HepG2 (cell line): ENCODE measurements at regions not wholly inside any gene's neighbourhood (a gene's known extent, or its start where the extent isn't known, plus 50 kb on each side); places are given as distances from the start of the nearest gene placed in this dataset.

Experiments used
- ATAC-seq: fragments of 200-7000 bp; cut with Tn5 transposase; 3 replicates; pipeline ENCODE4 v1.9.1; 2020; ENCODE audit warnings: mild to moderate bottlenecking, moderate library complexity
- BruUV-seq: library from RNA; stranded (reverse); fragments of 400-500 nt; replicated peaks from 2 replicates; lab custom pipeline; 2021; lab: Mats Ljungman, UMichigan
- CTCF ChIA-PET: fragments of 300-600 bp; formaldehyde crosslinking; extraction: SDS; loops from one replicate; lab custom pipeline; 2021; ENCODE audit warnings: low total read pairs, inconsistent platforms, low intra/inter-chr PET ratio; lab: Yijun Ruan, JAX
- POLR2A ChIA-PET: fragments of 350-600 bp; sonication (Branson Sonifier 250); formaldehyde crosslinking; loops from one replicate; lab custom pipeline; 2020; ENCODE audit warnings: antibody characterized with exemption, inconsistent platforms; lab: Yijun Ruan, JAX
- DNase-seq: peaks from one replicate; pipeline ENCODE4 v3.0.0-alpha.2; 2015; ENCODE audit warnings: low spot score
- FAIRE-seq: peaks from 3 replicates; lab custom pipeline; 2011; peaks lifted over from hg19 to GRCh38; lab: Jason Lieb, UNC
- H2AFZ ChIP-seq: one replicate; pipeline ENCODE4 v1.6.1; 2011; ENCODE audit warnings: low read length, inconsistent platforms
- H3K27ac ChIP-seq: fragments of 300-600 bp; 3 replicates; pipeline ENCODE4 v1.8.0; 2011; ENCODE audit warnings: mixed run types, mild to moderate bottlenecking, mixed read lengths, low read length, inconsistent platforms; ENCODE audit not compliant: insufficient read depth; ENCODE audit errors: extremely low read length
- H3K27me3 ChIP-seq, 2 experiments: fragments of 200-600 bp in 1 of 2; 2 replicates in 1 of 2; 3 replicates in 1 of 2; pipeline versions ENCODE4 v1.6.0 to v1.8.0; 2011; ENCODE audit warnings: low read length in 2 of 2, mild to moderate bottlenecking in 2 of 2, moderate library complexity in 2 of 2, inconsistent platforms in 1 of 2; ENCODE audit not compliant: insufficient read depth in 2 of 2, control insufficient read depth in 1 of 2
- H3K36me3 ChIP-seq, 2 experiments: fragments of 200-600 bp in 1 of 2; replicated peaks in 1 of 2; 2 replicates in 1 of 2; 3 replicates in 1 of 2; pipeline versions ENCODE4 v1.5.1 to v1.8.0; 2011; ENCODE audit warnings: low read length in 2 of 2, inconsistent platforms in 1 of 2; ENCODE audit not compliant: insufficient read depth in 2 of 2, control insufficient read depth in 1 of 2
- H3K4me1 ChIP-seq: 2 replicates; pipeline ENCODE4 v1.5.1; 2012; ENCODE audit warnings: low read length, inconsistent platforms; ENCODE audit not compliant: insufficient read depth
- H3K4me2 ChIP-seq: 2 replicates; pipeline ENCODE4 v1.6.0; 2011; ENCODE audit warnings: low read depth, low read length, inconsistent platforms
- H3K4me3 ChIP-seq, 3 experiments: fragments of 200-600 bp in 1 of 3; sonication (generic), shearing (Covaris generic) in 1 of 3; replicated peaks in 1 of 3; 2 replicates each; pipeline ENCODE4 v1.5.1; 2011 to 2016; ENCODE audit warnings: low read length in 3 of 3, inconsistent platforms in 2 of 3, low read depth in 2 of 3, mild to moderate bottlenecking in 2 of 3, control low read depth in 1 of 3, mixed read lengths in 1 of 3; ENCODE audit not compliant: insufficient read depth in 1 of 3
- H3K79me2 ChIP-seq: one replicate; pipeline ENCODE4 v1.6.1; 2011; ENCODE audit warnings: low read length, inconsistent platforms; ENCODE audit not compliant: insufficient read depth
- H3K9ac ChIP-seq: 2 replicates; pipeline ENCODE4 v1.6.0; 2011; ENCODE audit warnings: mild to moderate bottlenecking, low read depth, low read length, inconsistent platforms; ENCODE audit not compliant: insufficient read depth
- H3K9me3 ChIP-seq: 2 replicates; pipeline ENCODE4 v1.5.1; 2012; ENCODE audit warnings: mild to moderate bottlenecking, low read length
- H4K20me1 ChIP-seq: 2 replicates; pipeline ENCODE4 v1.6.0; 2011; ENCODE audit warnings: inconsistent platforms, mild to moderate bottlenecking, low read length, moderate library complexity; ENCODE audit not compliant: insufficient read depth
- JARID2 ChIP-seq: sonication (generic); formaldehyde crosslinking; IDR thresholded peaks from 2 replicates; pipeline ENCODE4 v1.8.1; 2023; ENCODE audit warnings: missing genetic modification reagents, inconsistent platforms; ENCODE audit not compliant: insufficient replicate concordance
- NFE2 ChIP-seq: sonication (generic); formaldehyde crosslinking; IDR thresholded peaks from 2 replicates; pipeline ENCODE4 v1.4.0; 2020; ENCODE audit warnings: missing genetic modification reagents
- TEAD3 ChIP-seq: optimal IDR thresholded peaks from 2 replicates; pipeline ENCODE3; 2016; ENCODE audit warnings: borderline replicate concordance
- ZNF17 ChIP-seq: sonication (generic); formaldehyde crosslinking; IDR thresholded peaks from 2 replicates; pipeline ENCODE4 v1.5.0; 2020; ENCODE audit warnings: mild to moderate bottlenecking, missing genetic modification reagents
- ZNF773 ChIP-seq: sonication (generic); formaldehyde crosslinking; IDR thresholded peaks from 2 replicates; pipeline ENCODE4 v1.4.0; 2020; ENCODE audit warnings: missing genetic modification reagents, borderline replicate concordance
- in situ Hi-C: cut with HindIII; loops from 2 replicates; pipeline ENCODE4 v1.10.0; 2017; ENCODE audit warnings: low pct_unique_long_range_greater_than_20kb; ENCODE audit not compliant: extremely low pct_ligation_motif_present
- intact Hi-C: fragments of 100-400 bp; cut with micrococcal nuclease; formaldehyde crosslinking; loops from one replicate; pipeline ENCODE4 v1.10.0; 2022; ENCODE audit not compliant: unreplicated experiment
- TF ChIP-seq, protein P1 (sequence below), 2 experiments: sonication (generic) in 1 of 2; formaldehyde crosslinking in 1 of 2; IDR thresholded peaks; 2 replicates each; pipeline versions ENCODE4 v1.5.1 to v1.6.1; 2011 to 2020; ENCODE audit warnings: borderline replicate concordance in 1 of 2, low read depth in 1 of 2, low read length in 1 of 2, mild to moderate bottlenecking in 1 of 2, missing genetic modification reagents in 1 of 2, moderate library complexity in 1 of 2
- TF ChIP-seq, protein P2 (sequence below): sonication (generic); formaldehyde crosslinking; IDR thresholded peaks from 2 replicates; pipeline ENCODE4 v1.4.0; 2020; ENCODE audit warnings: mild to moderate bottlenecking, missing genetic modification reagents
- TF ChIP-seq, protein P3 (sequence below): sonication (generic); formaldehyde crosslinking; conservative IDR thresholded peaks from 2 replicates; pipeline ENCODE4 v1.4.0; 2020; ENCODE audit warnings: missing genetic modification reagents
- TF ChIP-seq, protein P4 (sequence below): sonication (generic); formaldehyde crosslinking; IDR thresholded peaks from 2 replicates; pipeline ENCODE4 v1.5.0; 2020; ENCODE audit warnings: mild to moderate bottlenecking, missing genetic modification reagents
- TF ChIP-seq, protein P5 (sequence below): sonication (generic); formaldehyde crosslinking; IDR thresholded peaks from 2 replicates; pipeline ENCODE4 v1.4.0; 2020; ENCODE audit warnings: missing genetic modification reagents
- TF ChIP-seq, protein P6 (sequence below): sonication (generic); formaldehyde crosslinking; IDR thresholded peaks from 2 replicates; pipeline ENCODE4 v1.4.0; 2020; ENCODE audit warnings: missing genetic modification reagents, low read depth, mild to moderate bottlenecking, borderline replicate concordance

DNA sequence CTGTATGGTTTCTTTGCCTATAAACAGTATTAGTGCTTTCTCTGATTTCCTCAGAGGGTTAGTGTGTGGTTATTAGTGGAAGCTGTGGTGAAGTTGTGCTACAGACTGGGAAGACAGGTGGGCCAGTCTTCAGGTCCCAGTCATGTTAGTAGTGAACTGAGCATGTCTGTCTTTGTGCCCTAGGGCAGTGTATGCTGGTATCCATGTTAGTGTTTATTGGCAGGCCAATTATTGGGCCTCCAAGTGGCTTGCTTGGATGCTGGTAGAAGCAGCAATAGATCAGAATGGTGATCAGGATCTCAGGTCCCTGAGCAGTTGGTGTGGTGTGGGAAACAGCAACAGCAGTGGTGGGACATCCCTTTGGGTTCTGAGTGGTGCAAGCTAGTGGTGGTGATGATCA is 137.6 kb downstream of the OTOR start:
- peaks cover 14% of the 10 kb centered on the region; the same call in 1 of the 2 replicates for H3K9me3 ChIP-seq
- H3K4me2 ChIP-seq: no peak overlapping the region
- ChIA-PET CTCF (no interaction called here), POLR2A (no interaction called here)
- no TSS peak for BruUV-seq
- H4K20me1 ChIP-seq: no peaks in the 10 kb centered on the region
- no peaks in the 10 kb centered on the region for H3K79me2 ChIP-seq
- TF ChIP-seq NFE2 (no peak), ZNF773 (no peak), TEAD3 (CRISPR knock-in tag) (no peak), JARID2 (CRISPR knock-in tag) (no peak), ZNF17 (CRISPR knock-in tag) (no peak)
- TF ChIP-seq, protein P1, sequence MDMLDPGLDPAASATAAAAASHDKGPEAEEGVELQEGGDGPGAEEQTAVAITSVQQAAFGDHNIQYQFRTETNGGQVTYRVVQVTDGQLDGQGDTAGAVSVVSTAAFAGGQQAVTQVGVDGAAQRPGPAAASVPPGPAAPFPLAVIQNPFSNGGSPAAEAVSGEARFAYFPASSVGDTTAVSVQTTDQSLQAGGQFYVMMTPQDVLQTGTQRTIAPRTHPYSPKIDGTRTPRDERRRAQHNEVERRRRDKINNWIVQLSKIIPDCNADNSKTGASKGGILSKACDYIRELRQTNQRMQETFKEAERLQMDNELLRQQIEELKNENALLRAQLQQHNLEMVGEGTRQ (IDR thresholded peaks at IDR 0.05; ENCODE audit: low read depth, low read length): no peak
- TF ChIP-seq, protein P1 (CRISPR knock-in tag; IDR thresholded peaks at IDR 0.05; ENCODE audit: borderline replicate concordance): no peak
- TF ChIP-seq, protein P2, sequence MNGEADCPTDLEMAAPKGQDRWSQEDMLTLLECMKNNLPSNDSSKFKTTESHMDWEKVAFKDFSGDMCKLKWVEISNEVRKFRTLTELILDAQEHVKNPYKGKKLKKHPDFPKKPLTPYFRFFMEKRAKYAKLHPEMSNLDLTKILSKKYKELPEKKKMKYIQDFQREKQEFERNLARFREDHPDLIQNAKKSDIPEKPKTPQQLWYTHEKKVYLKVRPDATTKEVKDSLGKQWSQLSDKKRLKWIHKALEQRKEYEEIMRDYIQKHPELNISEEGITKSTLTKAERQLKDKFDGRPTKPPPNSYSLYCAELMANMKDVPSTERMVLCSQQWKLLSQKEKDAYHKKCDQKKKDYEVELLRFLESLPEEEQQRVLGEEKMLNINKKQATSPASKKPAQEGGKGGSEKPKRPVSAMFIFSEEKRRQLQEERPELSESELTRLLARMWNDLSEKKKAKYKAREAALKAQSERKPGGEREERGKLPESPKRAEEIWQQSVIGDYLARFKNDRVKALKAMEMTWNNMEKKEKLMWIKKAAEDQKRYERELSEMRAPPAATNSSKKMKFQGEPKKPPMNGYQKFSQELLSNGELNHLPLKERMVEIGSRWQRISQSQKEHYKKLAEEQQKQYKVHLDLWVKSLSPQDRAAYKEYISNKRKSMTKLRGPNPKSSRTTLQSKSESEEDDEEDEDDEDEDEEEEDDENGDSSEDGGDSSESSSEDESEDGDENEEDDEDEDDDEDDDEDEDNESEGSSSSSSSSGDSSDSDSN (CRISPR knock-in tag): no peak
- TF ChIP-seq, protein P3, sequence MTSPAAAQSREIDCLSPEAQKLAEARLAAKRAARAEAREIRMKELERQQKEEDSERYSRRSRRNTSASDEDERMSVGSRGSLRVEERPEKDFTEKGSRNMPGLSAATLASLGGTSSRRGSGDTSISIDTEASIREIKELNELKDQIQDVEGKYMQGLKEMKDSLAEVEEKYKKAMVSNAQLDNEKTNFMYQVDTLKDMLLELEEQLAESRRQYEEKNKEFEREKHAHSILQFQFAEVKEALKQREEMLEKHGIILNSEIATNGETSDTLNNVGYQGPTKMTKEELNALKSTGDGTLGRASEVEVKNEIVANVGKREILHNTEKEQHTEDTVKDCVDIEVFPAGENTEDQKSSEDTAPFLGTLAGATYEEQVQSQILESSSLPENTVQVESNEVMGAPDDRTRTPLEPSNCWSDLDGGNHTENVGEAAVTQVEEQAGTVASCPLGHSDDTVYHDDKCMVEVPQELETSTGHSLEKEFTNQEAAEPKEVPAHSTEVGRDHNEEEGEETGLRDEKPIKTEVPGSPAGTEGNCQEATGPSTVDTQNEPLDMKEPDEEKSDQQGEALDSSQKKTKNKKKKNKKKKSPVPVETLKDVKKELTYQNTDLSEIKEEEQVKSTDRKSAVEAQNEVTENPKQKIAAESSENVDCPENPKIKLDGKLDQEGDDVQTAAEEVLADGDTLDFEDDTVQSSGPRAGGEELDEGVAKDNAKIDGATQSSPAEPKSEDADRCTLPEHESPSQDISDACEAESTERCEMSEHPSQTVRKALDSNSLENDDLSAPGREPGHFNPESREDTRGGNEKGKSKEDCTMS (CRISPR knock-in tag): no peak
- TF ChIP-seq, protein P4, sequence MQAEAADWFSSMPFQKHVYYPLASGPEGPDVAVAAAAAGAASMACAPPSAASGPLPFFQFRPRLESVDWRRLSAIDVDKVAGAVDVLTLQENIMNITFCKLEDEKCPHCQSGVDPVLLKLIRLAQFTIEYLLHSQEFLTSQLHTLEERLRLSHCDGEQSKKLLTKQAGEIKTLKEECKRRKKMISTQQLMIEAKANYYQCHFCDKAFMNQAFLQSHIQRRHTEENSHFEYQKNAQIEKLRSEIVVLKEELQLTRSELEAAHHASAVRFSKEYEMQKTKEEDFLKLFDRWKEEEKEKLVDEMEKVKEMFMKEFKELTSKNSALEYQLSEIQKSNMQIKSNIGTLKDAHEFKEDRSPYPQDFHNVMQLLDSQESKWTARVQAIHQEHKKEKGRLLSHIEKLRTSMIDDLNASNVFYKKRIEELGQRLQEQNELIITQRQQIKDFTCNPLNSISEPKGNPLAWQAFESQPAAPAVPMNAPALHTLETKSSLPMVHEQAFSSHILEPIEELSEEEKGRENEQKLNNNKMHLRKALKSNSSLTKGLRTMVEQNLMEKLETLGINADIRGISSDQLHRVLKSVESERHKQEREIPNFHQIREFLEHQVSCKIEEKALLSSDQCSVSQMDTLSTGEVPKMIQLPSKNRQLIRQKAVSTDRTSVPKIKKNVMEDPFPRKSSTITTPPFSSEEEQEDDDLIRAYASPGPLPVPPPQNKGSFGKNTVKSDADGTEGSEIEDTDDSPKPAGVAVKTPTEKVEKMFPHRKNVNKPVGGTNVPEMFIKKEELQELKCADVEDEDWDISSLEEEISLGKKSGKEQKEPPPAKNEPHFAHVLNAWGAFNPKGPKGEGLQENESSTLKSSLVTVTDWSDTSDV: no peak
- TF ChIP-seq, protein P5, sequence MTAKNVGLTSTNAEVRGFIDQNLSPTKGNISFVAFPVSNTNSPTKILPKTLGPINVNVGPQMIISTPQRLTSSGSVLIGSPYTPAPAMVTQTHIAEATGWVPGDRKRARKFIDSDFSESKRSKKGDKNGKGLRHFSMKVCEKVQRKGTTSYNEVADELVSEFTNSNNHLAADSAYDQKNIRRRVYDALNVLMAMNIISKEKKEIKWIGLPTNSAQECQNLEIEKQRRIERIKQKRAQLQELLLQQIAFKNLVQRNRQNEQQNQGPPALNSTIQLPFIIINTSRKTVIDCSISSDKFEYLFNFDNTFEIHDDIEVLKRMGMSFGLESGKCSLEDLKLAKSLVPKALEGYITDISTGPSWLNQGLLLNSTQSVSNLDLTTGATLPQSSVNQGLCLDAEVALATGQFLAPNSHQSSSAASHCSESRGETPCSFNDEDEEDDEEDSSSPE (CRISPR knock-in tag): no peak
- TF ChIP-seq, protein P6, sequence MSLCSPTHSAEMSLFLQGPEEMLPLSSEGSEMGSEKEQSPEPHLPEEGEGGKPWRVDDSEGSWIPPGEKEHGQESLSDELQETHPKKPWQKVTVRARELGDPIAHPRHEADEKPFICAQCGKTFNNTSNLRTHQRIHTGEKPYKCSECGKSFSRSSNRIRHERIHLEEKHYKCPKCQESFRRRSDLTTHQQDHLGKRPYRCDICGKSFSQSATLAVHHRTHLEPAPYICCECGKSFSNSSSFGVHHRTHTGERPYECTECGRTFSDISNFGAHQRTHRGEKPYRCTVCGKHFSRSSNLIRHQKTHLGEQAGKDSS (CRISPR knock-in tag): no peak
- H3K27ac ChIP-seq: no peak overlapping the region
- H3K36me3 ChIP-seq: no peaks in the 10 kb centered on the region
- FAIRE-seq: no peak
- H3K9ac ChIP-seq: no peak overlapping the region
- H3K27me3 ChIP-seq: no peaks in the 10 kb centered on the region
- H2AFZ ChIP-seq: no peak overlapping the region
- in situ Hi-C loops (no loop called here), intact Hi-C loops (no loop called here)
- H3K4me3 ChIP-seq: no peak overlapping the region
- H3K4me1 ChIP-seq: no peaks in the 10 kb centered on the region
- ATAC-seq: no peak
- no peak for DNase-seq
